ENCODE measurements at regions not wholly inside any gene's neighbourhood (a gene's known extent, or its start where the extent isn't known, plus 50 kb on each side); places are given as distances from the start of the nearest gene placed in this dataset.

- Mint-ChIP-seq H3K36me3 (ENCODE audit: low read depth, unreplicated experiment) (peaks cover 6% of the 10 kb centered on the region), H3K27ac (ENCODE audit: unreplicated experiment) (no peak overlapping the region), H3K4me3 (ENCODE audit: unreplicated experiment) (no peak overlapping the region), H3K9me3 (ENCODE audit: unreplicated experiment) (peaks cover 6% of the 10 kb centered on the region), H3K27me3 (ENCODE audit: low read depth, unreplicated experiment) (no peaks in the 10 kb centered on the region), H3K4me1 (ENCODE audit: low read depth, unreplicated experiment) (peaks cover 25% of the 10 kb centered on the region)
- DNase-seq (ENCODE audit: low read depth) (no peak), FAIRE-seq (no peak)
- peaks cover 34% of the 10 kb centered on the region for H3K79me2 ChIP-seq (ENCODE audit: insufficient read depth, low read length)
- H3K27me3 ChIP-seq (ENCODE audit: insufficient read depth, low read length) = no peaks in the 10 kb centered on the region
- no peaks in the 10 kb centered on the region for H3K36me3 ChIP-seq (ENCODE audit: insufficient read depth, low read length)
- peaks cover 64% of the 10 kb centered on the region for H4K20me1 ChIP-seq (ENCODE audit: insufficient read depth, low read length)
- H3K27ac ChIP-seq (ENCODE audit: low read depth, low read length) = no peak overlapping the region
- TF ChIP-seq, protein P1, sequence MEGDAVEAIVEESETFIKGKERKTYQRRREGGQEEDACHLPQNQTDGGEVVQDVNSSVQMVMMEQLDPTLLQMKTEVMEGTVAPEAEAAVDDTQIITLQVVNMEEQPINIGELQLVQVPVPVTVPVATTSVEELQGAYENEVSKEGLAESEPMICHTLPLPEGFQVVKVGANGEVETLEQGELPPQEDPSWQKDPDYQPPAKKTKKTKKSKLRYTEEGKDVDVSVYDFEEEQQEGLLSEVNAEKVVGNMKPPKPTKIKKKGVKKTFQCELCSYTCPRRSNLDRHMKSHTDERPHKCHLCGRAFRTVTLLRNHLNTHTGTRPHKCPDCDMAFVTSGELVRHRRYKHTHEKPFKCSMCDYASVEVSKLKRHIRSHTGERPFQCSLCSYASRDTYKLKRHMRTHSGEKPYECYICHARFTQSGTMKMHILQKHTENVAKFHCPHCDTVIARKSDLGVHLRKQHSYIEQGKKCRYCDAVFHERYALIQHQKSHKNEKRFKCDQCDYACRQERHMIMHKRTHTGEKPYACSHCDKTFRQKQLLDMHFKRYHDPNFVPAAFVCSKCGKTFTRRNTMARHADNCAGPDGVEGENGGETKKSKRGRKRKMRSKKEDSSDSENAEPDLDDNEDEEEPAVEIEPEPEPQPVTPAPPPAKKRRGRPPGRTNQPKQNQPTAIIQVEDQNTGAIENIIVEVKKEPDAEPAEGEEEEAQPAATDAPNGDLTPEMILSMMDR (IDR thresholded peaks at IDR 0.05; ENCODE audit: insufficient read depth, low read depth, low read length) = no peak
- TF ChIP-seq EZH2 (IDR thresholded peaks at IDR 0.05; ENCODE audit: insufficient read depth, low read length) = no peak
- H2AFZ ChIP-seq (ENCODE audit: low read depth, low read length) = no peak overlapping the region
- H3K4me3 ChIP-seq (ENCODE audit: insufficient read depth, low read depth, low read length) = no peak overlapping the region
- no peaks in the 10 kb centered on the region for H3K9me3 ChIP-seq (ENCODE audit: insufficient read depth, low read depth, low read length)
- no peak overlapping the region for H3K4me2 ChIP-seq (ENCODE audit: low read length)
- H3K4me1 ChIP-seq (ENCODE audit: insufficient read depth, low read length) = peaks cover 4% of the 10 kb centered on the region
- H3K9ac ChIP-seq (ENCODE audit: low read length) = no peak overlapping the region
Measured at GRCh38 chr16:85191341-85191965, 79.2 kb upstream of the CIBAR2 start.

DNA sequence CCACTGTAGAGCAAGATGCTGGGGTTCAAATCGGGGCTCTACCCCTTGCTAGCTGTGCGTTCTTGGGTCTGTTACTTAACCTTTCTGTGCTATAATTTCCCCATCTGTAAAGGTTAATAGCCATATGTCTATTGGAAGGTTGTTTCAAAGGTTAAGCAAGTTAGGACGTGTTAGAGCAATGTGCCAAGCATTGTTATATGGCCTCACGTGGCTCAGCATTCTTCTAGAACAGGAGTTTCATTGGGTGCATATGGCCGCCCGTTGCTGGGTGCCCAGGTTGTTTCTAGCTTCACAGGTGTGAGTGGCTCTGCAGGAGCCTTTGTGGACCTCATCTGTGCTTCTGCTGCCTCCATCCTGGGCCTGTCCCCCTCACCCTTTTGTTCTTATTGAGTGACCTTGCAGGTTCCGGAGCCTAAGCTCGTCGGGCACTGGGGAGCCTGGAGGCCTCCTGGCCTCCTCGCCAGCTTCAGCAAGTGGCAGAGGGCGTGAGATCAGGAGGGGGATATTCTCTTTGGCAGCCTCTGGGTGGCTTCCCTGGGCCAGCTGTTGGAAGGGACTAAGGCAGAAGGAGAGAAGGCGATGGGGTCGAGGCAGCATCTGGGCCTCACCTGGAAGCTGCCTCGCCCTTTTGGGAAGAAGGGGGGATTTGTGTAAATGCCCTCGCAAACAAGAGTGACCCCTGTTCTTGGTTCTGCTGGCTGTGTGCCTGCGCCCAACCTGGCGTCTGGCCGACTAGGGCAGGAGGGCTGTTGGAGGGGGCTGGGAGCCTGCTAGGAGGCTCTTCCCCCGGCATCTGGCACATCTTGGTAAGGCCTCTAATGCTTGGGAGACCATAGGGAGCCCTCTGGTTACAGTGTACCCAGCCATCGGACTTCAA is 80.2 kb upstream of the CIBAR2 start:
- no peak for FAIRE-seq
- Histone ChIP-seq H3K79me2 (ENCODE audit: insufficient read depth, low read length) (peaks cover 28% of the 10 kb centered on the region), H3K9ac (ENCODE audit: low read length) (no peak overlapping the region), H3K9me3 (ENCODE audit: insufficient read depth, low read depth, low read length) (no peaks in the 10 kb centered on the region), H4K20me1 (ENCODE audit: insufficient read depth, low read length) (peaks cover 63% of the 10 kb centered on the region), H3K27ac (ENCODE audit: low read depth, low read length) (no peak overlapping the region), H3K27me3 (ENCODE audit: insufficient read depth, low read length) (no peaks in the 10 kb centered on the region), H3K36me3 (ENCODE audit: insufficient read depth, low read length) (no peaks in the 10 kb centered on the region), H3K4me2 (ENCODE audit: low read length) (peak overlapping the region; percentile 14), H2AFZ (ENCODE audit: low read depth, low read length) (no peak overlapping the region), H3K4me1 (ENCODE audit: insufficient read depth, low read length) (no peaks in the 10 kb centered on the region), H3K4me3 (ENCODE audit: insufficient read depth, low read depth, low read length) (no peak overlapping the region)
- no peak for TF ChIP-seq EZH2 (IDR thresholded peaks at IDR 0.05; ENCODE audit: insufficient read depth, low read length)
- TF ChIP-seq, protein P1 (IDR thresholded peaks at IDR 0.05; ENCODE audit: insufficient read depth, low read depth, low read length) = no peak
- Mint-ChIP-seq H3K27me3 (ENCODE audit: low read depth, unreplicated experiment) (no peaks in the 10 kb centered on the region), H3K36me3 (ENCODE audit: low read depth, unreplicated experiment) (peaks cover 3% of the 10 kb centered on the region), H3K9me3 (ENCODE audit: unreplicated experiment) (peaks cover 6% of the 10 kb centered on the region), H3K27ac (ENCODE audit: unreplicated experiment) (no peak overlapping the region), H3K4me1 (ENCODE audit: low read depth, unreplicated experiment) (peaks cover 22% of the 10 kb centered on the region), H3K4me3 (ENCODE audit: unreplicated experiment) (no peak overlapping the region)
- no peak for DNase-seq (ENCODE audit: low read depth)
